ENCODE measurements at regions not wholly inside any gene's neighbourhood (a gene's known extent, or its start where the extent isn't known, plus 50 kb on each side); places are given as distances from the start of the nearest gene placed in this dataset.

GRCh38 chr10:65419629-65420028 lies 1506.2 kb upstream of the LRRTM3 start:
- in situ Hi-C loops (cut with HindIII; ENCODE audit: extremely low pct_ligation_motif_present, low pct_unique_long_range_greater_than_20kb) (no loop called here), intact Hi-C loops (cut with micrococcal nuclease; ENCODE audit: unreplicated experiment) (no loop called here)
- no TSS peak for BruUV-seq (replicated peaks)
- no peaks in the 10 kb centered on the region for H3K4me1 ChIP-seq (ENCODE audit: insufficient read depth, low read length)
- ChIA-PET CTCF (ENCODE audit: low intra/inter-chr PET ratio, low total read pairs) (no interaction called here), POLR2A (no interaction called here)
- no peak for TF ChIP-seq SNAPC4 (CRISPR knock-in tag; IDR thresholded peaks at IDR 0.05)
- TF ChIP-seq, protein P1, sequence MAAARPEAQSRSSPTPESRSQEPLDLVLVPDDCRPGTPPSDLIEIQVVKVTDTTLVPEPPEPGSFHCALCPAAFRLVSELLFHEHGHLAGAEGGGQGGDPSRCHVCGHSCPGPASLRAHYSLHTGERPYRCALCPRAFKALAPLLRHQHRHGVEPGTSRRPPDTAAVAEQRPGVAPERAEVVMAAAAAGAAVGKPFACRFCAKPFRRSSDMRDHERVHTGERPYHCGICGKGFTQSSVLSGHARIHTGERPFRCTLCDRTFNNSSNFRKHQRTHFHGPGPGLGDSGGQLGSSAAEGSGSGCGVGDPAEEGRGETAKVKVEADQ (CRISPR knock-in tag; IDR thresholded peaks at IDR 0.05; ENCODE audit: borderline replicate concordance): no peak
- TF ChIP-seq CBX2 (IDR thresholded peaks at IDR 0.05; ENCODE audit: low read depth, low read length): no peak
- no peak for TF ChIP-seq CBX2 (CRISPR knock-in tag; IDR thresholded peaks at IDR 0.05; ENCODE audit: low read depth)
- H4K20me1 ChIP-seq (ENCODE audit: insufficient read depth, low read length): no peaks in the 10 kb centered on the region
- no peaks in the 10 kb centered on the region for H3K27me3 ChIP-seq (ENCODE audit: control insufficient read depth in 1 of 2, insufficient read depth in 2 of 2, low read length in 2 of 2)
- no peak for DNase-seq (ENCODE audit: low spot score)
- ATAC-seq: no peak
- H3K4me3 ChIP-seq (replicated peaks in 1 of 3; ENCODE audit: insufficient read depth in 1 of 3, low read depth in 2 of 3, low read length in 3 of 3): no peak overlapping the region
- H3K79me2 ChIP-seq (ENCODE audit: insufficient read depth, low read length): no peaks in the 10 kb centered on the region
- 0% methylated on average over 2 of the region's 2 CpGs for WGBS (ENCODE audit: low lambda C conversion rate)
- H3K4me2 ChIP-seq (ENCODE audit: low read depth, low read length): no peak overlapping the region
- no peak overlapping the region for H3K27ac ChIP-seq (ENCODE audit: extremely low read length, insufficient read depth, low read length)
- no peak overlapping the region for H3K9ac ChIP-seq (ENCODE audit: insufficient read depth, low read depth, low read length)
- H3K9me3 ChIP-seq (ENCODE audit: low read length): no peaks in the 10 kb centered on the region
- H3K36me3 ChIP-seq (replicated peaks in 1 of 2; ENCODE audit: control insufficient read depth in 1 of 2, insufficient read depth in 2 of 2, low read length in 2 of 2): no peaks in the 10 kb centered on the region
- H2AFZ ChIP-seq (ENCODE audit: low read length): no peak overlapping the region
- FAIRE-seq: no peak

Data from HepG2 (cell line).